ENCODE measurements at regions not wholly inside any gene's neighbourhood (a gene's known extent, or its start where the extent isn't known, plus 50 kb on each side); places are given as distances from the start of the nearest gene placed in this dataset.

- DNase-seq (ENCODE audit: low spot score) = no peak
Observed at GRCh38 chr21:24123785-24124184, 1483.5 kb downstream of the MRPL39 start.

DNA sequence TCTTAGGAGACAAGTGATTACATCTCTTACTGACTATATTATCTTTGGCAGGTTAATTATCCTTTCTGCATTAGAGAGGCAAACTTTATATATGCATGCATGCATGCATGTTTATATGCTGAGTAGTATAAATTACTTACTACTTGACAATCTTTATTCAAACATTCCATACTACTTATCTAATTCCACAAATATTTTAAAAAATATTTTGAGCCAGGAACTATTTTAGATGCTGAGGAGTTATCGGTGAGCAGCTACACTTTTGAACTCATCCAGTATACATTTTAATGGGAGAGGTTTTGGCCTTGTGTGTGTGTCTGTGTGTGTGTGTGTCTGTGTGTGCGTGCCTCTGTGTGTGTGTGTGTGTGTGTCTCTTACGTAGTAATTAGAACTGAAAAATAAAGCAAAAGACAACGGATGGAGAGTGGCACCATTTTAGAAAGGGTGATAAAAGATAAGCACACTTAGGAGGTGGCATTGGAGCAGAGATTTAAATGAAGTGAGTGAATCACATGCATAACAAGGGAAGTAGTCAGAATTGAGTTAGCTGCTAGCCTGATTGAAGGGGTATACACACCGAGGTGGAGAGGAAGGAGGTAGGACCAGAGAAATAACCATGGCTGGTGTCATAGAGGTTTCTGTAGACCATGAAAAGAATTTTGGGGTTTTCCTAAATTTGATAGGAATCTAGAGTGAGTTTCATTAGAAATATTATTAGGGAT lies 1488.4 kb downstream of the MRPL39 start:
- DNase-seq (ENCODE audit: low spot score) = no peak
- H3K27ac Mint-ChIP-seq (ENCODE audit: unreplicated experiment) = no peak overlapping the region
- H3K4me1 Mint-ChIP-seq (ENCODE audit: low read depth) = no peaks in the 10 kb centered on the region
- TF ChIP-seq, protein P1, sequence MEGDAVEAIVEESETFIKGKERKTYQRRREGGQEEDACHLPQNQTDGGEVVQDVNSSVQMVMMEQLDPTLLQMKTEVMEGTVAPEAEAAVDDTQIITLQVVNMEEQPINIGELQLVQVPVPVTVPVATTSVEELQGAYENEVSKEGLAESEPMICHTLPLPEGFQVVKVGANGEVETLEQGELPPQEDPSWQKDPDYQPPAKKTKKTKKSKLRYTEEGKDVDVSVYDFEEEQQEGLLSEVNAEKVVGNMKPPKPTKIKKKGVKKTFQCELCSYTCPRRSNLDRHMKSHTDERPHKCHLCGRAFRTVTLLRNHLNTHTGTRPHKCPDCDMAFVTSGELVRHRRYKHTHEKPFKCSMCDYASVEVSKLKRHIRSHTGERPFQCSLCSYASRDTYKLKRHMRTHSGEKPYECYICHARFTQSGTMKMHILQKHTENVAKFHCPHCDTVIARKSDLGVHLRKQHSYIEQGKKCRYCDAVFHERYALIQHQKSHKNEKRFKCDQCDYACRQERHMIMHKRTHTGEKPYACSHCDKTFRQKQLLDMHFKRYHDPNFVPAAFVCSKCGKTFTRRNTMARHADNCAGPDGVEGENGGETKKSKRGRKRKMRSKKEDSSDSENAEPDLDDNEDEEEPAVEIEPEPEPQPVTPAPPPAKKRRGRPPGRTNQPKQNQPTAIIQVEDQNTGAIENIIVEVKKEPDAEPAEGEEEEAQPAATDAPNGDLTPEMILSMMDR (IDR thresholded peaks at IDR 0.05) = no peak
- peaks cover 13% of the 10 kb centered on the region for H3K9me3 Mint-ChIP-seq (ENCODE audit: low read depth)
- no peaks in the 10 kb centered on the region for H3K36me3 Mint-ChIP-seq (ENCODE audit: low read depth)
- no peaks in the 10 kb centered on the region for H3K27me3 Mint-ChIP-seq (ENCODE audit: low read depth)
- no peak overlapping the region for H3K4me3 Mint-ChIP-seq (ENCODE audit: unreplicated experiment)

More at GRCh38 chr21:24123785-24124184, 1483.5 kb downstream of the MRPL39 start:
- Mint-ChIP-seq H3K9me3 (ENCODE audit: low read depth) (peaks cover 5% of the 10 kb centered on the region), H3K36me3 (ENCODE audit: low read depth) (no peaks in the 10 kb centered on the region), H3K4me3 (ENCODE audit: unreplicated experiment) (no peak overlapping the region), H3K27ac (ENCODE audit: unreplicated experiment) (no peak overlapping the region), H3K4me1 (ENCODE audit: low read depth) (no peaks in the 10 kb centered on the region), H3K27me3 (ENCODE audit: low read depth) (no peaks in the 10 kb centered on the region)
- TF ChIP-seq, protein P1 (IDR thresholded peaks at IDR 0.05) = no peak

GRCh38 chr21:24115141-24115540 lies 1492.1 kb downstream of the MRPL39 start:
- H3K36me3 Mint-ChIP-seq (ENCODE audit: low read depth) = no peaks in the 10 kb centered on the region
- TF ChIP-seq, protein P1 (IDR thresholded peaks at IDR 0.05) = no peak
- no peak overlapping the region for H3K27ac Mint-ChIP-seq (ENCODE audit: unreplicated experiment)
- no peak overlapping the region for H3K4me3 Mint-ChIP-seq (ENCODE audit: unreplicated experiment)
- no peaks in the 10 kb centered on the region for H3K4me1 Mint-ChIP-seq (ENCODE audit: low read depth)
- no peak for DNase-seq (ENCODE audit: low spot score)
- H3K9me3 Mint-ChIP-seq (ENCODE audit: low read depth) = peaks cover 15% of the 10 kb centered on the region
- H3K27me3 Mint-ChIP-seq (ENCODE audit: low read depth) = no peaks in the 10 kb centered on the region

- no peak overlapping the region for H3K4me3 Mint-ChIP-seq (ENCODE audit: unreplicated experiment)
- H3K27ac Mint-ChIP-seq (ENCODE audit: unreplicated experiment) = no peak overlapping the region
- TF ChIP-seq, protein P1 (IDR thresholded peaks at IDR 0.05) = no peak
- no peaks in the 10 kb centered on the region for H3K36me3 Mint-ChIP-seq (ENCODE audit: low read depth)
- no peak for DNase-seq (ENCODE audit: low spot score)
- H3K27me3 Mint-ChIP-seq (ENCODE audit: low read depth) = no peaks in the 10 kb centered on the region
- H3K4me1 Mint-ChIP-seq (ENCODE audit: low read depth) = no peaks in the 10 kb centered on the region
- H3K9me3 Mint-ChIP-seq (ENCODE audit: low read depth) = peaks cover 20% of the 10 kb centered on the region
Observed at GRCh38 chr21:24112020-24112419, 1495.3 kb downstream of the MRPL39 start.

DNA sequence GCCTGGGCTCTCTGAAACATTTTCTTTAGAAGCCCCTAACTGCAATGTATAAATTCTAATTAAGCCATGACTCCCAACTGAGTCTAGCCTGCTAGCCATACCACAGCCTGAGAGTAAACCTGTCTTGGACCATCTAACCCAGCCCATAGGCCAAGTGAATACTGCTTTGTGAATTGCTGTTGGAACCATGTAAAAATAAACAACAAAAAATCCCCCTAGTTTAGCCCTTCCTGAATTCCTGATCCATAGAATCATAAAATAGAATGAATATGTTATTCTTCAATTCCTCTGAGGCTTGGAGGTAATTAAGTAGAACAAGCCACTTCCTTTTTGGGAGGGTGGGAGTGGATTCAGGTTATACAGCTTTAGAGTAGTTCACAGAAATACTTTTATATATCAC lies 1496.4 kb downstream of the MRPL39 start:
- no peak overlapping the region for H3K27ac Mint-ChIP-seq (ENCODE audit: unreplicated experiment)
- TF ChIP-seq, protein P1 (IDR thresholded peaks at IDR 0.05) = no peak
- H3K4me3 Mint-ChIP-seq (ENCODE audit: unreplicated experiment) = no peak overlapping the region
- DNase-seq (ENCODE audit: low spot score) = no peak
- peaks cover 22% of the 10 kb centered on the region for H3K9me3 Mint-ChIP-seq (ENCODE audit: low read depth)
- H3K27me3 Mint-ChIP-seq (ENCODE audit: low read depth) = no peaks in the 10 kb centered on the region
- H3K36me3 Mint-ChIP-seq (ENCODE audit: low read depth) = no peaks in the 10 kb centered on the region
- H3K4me1 Mint-ChIP-seq (ENCODE audit: low read depth) = no peaks in the 10 kb centered on the region

All from chondrocyte (in vitro differentiated cells).